DND-41 (cell line): ENCODE measurements at regions not wholly inside any gene's neighbourhood (a gene's known extent, or its start where the extent isn't known, plus 50 kb on each side); places are given as distances from the start of the nearest gene placed in this dataset.

Source experiments
- ATAC-seq: fragments of 200-7000 bp; cut with Tn5 transposase; 3 replicates; pipeline ENCODE4 v1.9.1; 2021; ENCODE audit warnings: low read depth; ENCODE audit not compliant: insufficient read depth
- DNase-seq: peaks from one replicate; pipeline ENCODE4 v3.0.0-alpha.2; 2020
- H2AFZ ChIP-seq: 2 replicates; pipeline ENCODE4 v1.6.0; 2012; ENCODE audit warnings: low read depth, low read length
- H3K27ac ChIP-seq: 2 replicates; pipeline ENCODE4 v1.5.1; 2012; ENCODE audit warnings: low read length, inconsistent platforms
- H3K27me3 ChIP-seq: fragments of 200-600 bp; sonication (generic); 2 replicates; pipeline ENCODE4 v1.6.0; 2012; ENCODE audit warnings: low read length, mild to moderate bottlenecking, inconsistent platforms; ENCODE audit not compliant: insufficient read depth, poor library complexity
- H3K36me3 ChIP-seq: 2 replicates; pipeline ENCODE4 v1.5.1; 2012; ENCODE audit warnings: low read length, inconsistent platforms; ENCODE audit not compliant: insufficient read depth
- H3K4me1 ChIP-seq: 2 replicates; pipeline ENCODE4 v1.5.1; 2012; ENCODE audit warnings: mild to moderate bottlenecking, low read length; ENCODE audit not compliant: insufficient read depth
- H3K4me2 ChIP-seq: 2 replicates; pipeline ENCODE4 v1.6.0; 2012; ENCODE audit warnings: mild to moderate bottlenecking, moderate library complexity, low read length, inconsistent platforms; ENCODE audit not compliant: insufficient read depth
- H3K4me3 ChIP-seq, 2 experiments: fragments of 200-600 bp in 1 of 2; shearing (Covaris generic) in 1 of 2; 2 replicates each; pipeline ENCODE4 v1.5.1; 2012 to 2016; ENCODE audit warnings: inconsistent platforms in 2 of 2, low read length in 2 of 2, mild to moderate bottlenecking in 2 of 2, low read depth in 1 of 2, moderate library complexity in 1 of 2
- H3K79me2 ChIP-seq: 2 replicates; pipeline ENCODE4 v1.6.0; 2012; ENCODE audit warnings: low read length, inconsistent platforms; ENCODE audit not compliant: insufficient read depth
- H3K9ac ChIP-seq: 2 replicates; pipeline ENCODE4 v1.6.0; 2012; ENCODE audit warnings: low read depth, mild to moderate bottlenecking, inconsistent platforms, low read length, moderate library complexity
- H3K9me3 ChIP-seq: 2 replicates; pipeline ENCODE4 v1.5.1; 2012; ENCODE audit warnings: low read length, moderate library complexity, mild to moderate bottlenecking, inconsistent platforms; ENCODE audit not compliant: insufficient read depth, severe bottlenecking
- H4K20me1 ChIP-seq: 2 replicates; pipeline ENCODE4 v1.6.0; 2012; ENCODE audit warnings: low read length; ENCODE audit not compliant: insufficient read depth
- EZH2 ChIP-seq: IDR thresholded peaks from 3 replicates; pipeline ENCODE4 v1.6.1; 2012; ENCODE audit warnings: borderline replicate concordance, low read depth, mild to moderate bottlenecking, moderate library complexity, low read length, inconsistent platforms; ENCODE audit not compliant: severe bottlenecking
- TF ChIP-seq, protein P1 (sequence below): IDR thresholded peaks from 2 replicates; pipeline ENCODE4 v1.5.1; 2012; ENCODE audit warnings: borderline replicate concordance, low read length, moderate library complexity, mild to moderate bottlenecking; ENCODE audit not compliant: poor library complexity, severe bottlenecking; ENCODE audit errors: extremely low read depth

DNA sequence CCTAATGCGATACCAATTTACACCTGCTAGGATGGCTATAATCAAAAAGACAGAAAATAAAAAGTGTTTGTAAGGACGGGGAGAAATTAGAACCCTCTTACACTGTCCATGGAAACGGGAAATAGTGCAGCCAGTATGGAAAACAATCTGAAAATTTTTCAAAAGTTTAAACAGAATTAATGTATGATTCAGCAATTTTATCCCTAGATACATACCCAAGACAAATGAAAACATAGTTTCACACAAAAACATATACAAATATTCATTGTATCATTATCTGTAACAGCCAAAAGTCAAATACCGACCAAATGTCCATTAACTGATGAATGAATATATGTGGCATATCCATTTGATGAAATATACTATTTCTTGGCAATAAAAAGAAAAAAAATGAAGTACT lies 313.5 kb upstream of the GYPC start:
- Histone ChIP-seq H4K20me1 (no peaks in the 10 kb centered on the region), H3K9ac (no peak overlapping the region), H3K36me3 (no peaks in the 10 kb centered on the region), H3K4me2 (no peak overlapping the region), H3K9me3 (no peaks in the 10 kb centered on the region), H3K4me3 (no peak overlapping the region), H3K27ac (no peak overlapping the region), H2AFZ (no peak overlapping the region), H3K27me3 (no peaks in the 10 kb centered on the region), H3K4me1 (no peaks in the 10 kb centered on the region), H3K79me2 (no peaks in the 10 kb centered on the region)
- TF ChIP-seq, protein P1, sequence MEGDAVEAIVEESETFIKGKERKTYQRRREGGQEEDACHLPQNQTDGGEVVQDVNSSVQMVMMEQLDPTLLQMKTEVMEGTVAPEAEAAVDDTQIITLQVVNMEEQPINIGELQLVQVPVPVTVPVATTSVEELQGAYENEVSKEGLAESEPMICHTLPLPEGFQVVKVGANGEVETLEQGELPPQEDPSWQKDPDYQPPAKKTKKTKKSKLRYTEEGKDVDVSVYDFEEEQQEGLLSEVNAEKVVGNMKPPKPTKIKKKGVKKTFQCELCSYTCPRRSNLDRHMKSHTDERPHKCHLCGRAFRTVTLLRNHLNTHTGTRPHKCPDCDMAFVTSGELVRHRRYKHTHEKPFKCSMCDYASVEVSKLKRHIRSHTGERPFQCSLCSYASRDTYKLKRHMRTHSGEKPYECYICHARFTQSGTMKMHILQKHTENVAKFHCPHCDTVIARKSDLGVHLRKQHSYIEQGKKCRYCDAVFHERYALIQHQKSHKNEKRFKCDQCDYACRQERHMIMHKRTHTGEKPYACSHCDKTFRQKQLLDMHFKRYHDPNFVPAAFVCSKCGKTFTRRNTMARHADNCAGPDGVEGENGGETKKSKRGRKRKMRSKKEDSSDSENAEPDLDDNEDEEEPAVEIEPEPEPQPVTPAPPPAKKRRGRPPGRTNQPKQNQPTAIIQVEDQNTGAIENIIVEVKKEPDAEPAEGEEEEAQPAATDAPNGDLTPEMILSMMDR = no peak
- TF ChIP-seq EZH2 = no peak
- DNase-seq (no peak), ATAC-seq (no peak)

DNA sequence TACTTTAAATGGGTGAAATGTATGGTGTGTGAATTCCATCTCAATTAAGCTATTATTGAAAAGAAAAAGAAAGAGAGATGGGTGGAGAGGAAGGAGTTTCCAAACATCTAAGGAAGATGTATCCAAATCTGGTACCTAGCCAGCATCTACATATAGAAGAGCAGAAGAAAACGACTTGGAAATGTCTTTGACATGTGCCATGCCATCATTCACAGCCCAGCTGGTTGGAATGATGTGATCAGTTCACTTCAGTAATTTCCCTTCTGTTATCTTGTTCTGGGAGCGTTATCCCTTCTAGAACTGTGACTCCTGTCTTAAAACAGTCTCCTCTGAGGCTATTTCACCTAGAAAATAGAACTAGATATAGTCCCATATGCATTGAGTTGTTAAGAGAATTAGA lies 312.8 kb upstream of the GYPC start:
- no peaks in the 10 kb centered on the region for H3K9me3 ChIP-seq
- no peaks in the 10 kb centered on the region for H3K27me3 ChIP-seq
- H3K4me3 ChIP-seq = no peak overlapping the region
- H3K4me1 ChIP-seq = no peaks in the 10 kb centered on the region
- no peak for TF ChIP-seq EZH2
- TF ChIP-seq, protein P1 = no peak
- H3K27ac ChIP-seq = no peak overlapping the region
- H4K20me1 ChIP-seq = no peaks in the 10 kb centered on the region
- H3K4me2 ChIP-seq = no peak overlapping the region
- H3K9ac ChIP-seq = no peak overlapping the region
- H2AFZ ChIP-seq = no peak overlapping the region
- ATAC-seq (no peak), DNase-seq (no peak)
- no peaks in the 10 kb centered on the region for H3K79me2 ChIP-seq
- H3K36me3 ChIP-seq = no peaks in the 10 kb centered on the region

DNA sequence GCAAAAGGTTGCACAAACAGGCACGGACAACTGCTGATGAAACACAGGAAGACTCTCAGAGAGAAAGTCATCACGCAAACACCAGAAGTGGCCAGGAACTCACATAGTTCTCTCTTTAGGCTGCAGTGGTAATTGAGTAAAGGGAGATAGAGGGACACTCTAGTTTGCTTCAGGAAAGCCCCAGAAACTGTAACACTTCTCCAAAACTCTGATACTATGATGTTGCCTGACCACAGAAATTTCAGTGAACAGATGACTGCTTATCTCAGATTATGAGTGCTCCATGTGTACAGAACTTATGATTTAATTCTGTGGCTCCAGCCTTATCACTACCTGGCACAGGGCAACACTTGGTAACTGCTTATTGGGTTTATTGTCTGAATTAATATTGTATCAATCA lies 311.5 kb upstream of the GYPC start:
- H3K27me3 ChIP-seq = no peaks in the 10 kb centered on the region
- H3K9me3 ChIP-seq = no peaks in the 10 kb centered on the region
- ATAC-seq (no peak), DNase-seq (no peak)
- no peaks in the 10 kb centered on the region for H3K36me3 ChIP-seq
- H2AFZ ChIP-seq = no peak overlapping the region
- no peak overlapping the region for H3K4me2 ChIP-seq
- no peaks in the 10 kb centered on the region for H3K79me2 ChIP-seq
- H4K20me1 ChIP-seq = no peaks in the 10 kb centered on the region
- H3K27ac ChIP-seq = no peak overlapping the region
- H3K4me1 ChIP-seq = no peaks in the 10 kb centered on the region
- no peak overlapping the region for H3K4me3 ChIP-seq
- H3K9ac ChIP-seq = no peak overlapping the region
- TF ChIP-seq, protein P1 = no peak
- TF ChIP-seq EZH2 = no peak

DNA sequence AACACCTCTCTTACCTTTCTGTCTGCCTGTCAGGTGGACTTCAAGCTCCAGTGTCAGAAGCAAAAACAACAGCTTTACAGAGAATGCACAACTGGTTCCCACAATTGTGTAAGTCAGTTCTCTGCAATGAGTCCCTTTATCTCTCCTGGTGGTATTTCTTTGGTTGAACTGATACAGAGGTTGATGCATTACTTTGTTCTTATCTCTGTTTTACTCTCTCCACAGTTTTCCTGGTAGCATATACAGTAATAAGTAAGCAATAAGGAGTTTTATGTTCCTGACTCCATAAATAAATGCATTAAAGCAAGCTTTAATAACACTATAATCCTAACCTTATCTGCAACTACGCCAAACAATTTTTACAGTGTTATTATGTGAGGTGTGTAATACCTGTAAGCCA lies 310.3 kb upstream of the GYPC start:
- Histone ChIP-seq H3K9ac (no peak overlapping the region), H3K79me2 (no peaks in the 10 kb centered on the region), H3K36me3 (no peaks in the 10 kb centered on the region), H3K4me2 (no peak overlapping the region), H3K4me1 (no peaks in the 10 kb centered on the region), H3K27me3 (no peaks in the 10 kb centered on the region), H3K9me3 (no peaks in the 10 kb centered on the region), H2AFZ (no peak overlapping the region), H4K20me1 (no peaks in the 10 kb centered on the region), H3K27ac (no peak overlapping the region), H3K4me3 (no peak overlapping the region)
- DNase-seq = no peak
- no peak for ATAC-seq
- TF ChIP-seq EZH2 = no peak
- TF ChIP-seq, protein P1 = no peak
